ENCODE measurements at regions not wholly inside any gene's neighbourhood (a gene's known extent, or its start where the extent isn't known, plus 50 kb on each side); places are given as distances from the start of the nearest gene placed in this dataset.

- TF ChIP-seq CTCF (IDR thresholded peaks at IDR 0.05; ENCODE audit: unreplicated experiment), result no peak
- Mint-ChIP-seq H3K27ac (no peak overlapping the region), H3K4me1 (peaks cover 3% of the 10 kb centered on the region), H3K27me3 (ENCODE audit: low read depth) (no peaks in the 10 kb centered on the region), H3K36me3 (no peaks in the 10 kb centered on the region), H3K4me3 (no peak overlapping the region), H3K9me3 (peaks cover 7% of the 10 kb centered on the region)
- DNase-seq (ENCODE audit: low spot score in 2 of 2, unreplicated experiment in 2 of 2), result no peak
These were observed 1116.2 kb upstream of the EDIL3 start for GRCh38 chr5:85500869-85501268.

GRCh38 chr5:85512896-85513295, 1104.8 kb upstream of the COX7C start:
- Mint-ChIP-seq H3K27ac (no peak overlapping the region), H3K27me3 (ENCODE audit: low read depth) (no peaks in the 10 kb centered on the region), H3K36me3 (no peaks in the 10 kb centered on the region), H3K4me3 (no peak overlapping the region), H3K9me3 (peaks cover 25% of the 10 kb centered on the region), H3K4me1 (no peaks in the 10 kb centered on the region)
- no peak for DNase-seq (ENCODE audit: low spot score in 2 of 2, unreplicated experiment in 2 of 2)
- TF ChIP-seq CTCF (IDR thresholded peaks at IDR 0.05; ENCODE audit: unreplicated experiment), result no peak

- no peak for TF ChIP-seq CTCF (IDR thresholded peaks at IDR 0.05; ENCODE audit: unreplicated experiment)
These were observed 1102.2 kb upstream of the COX7C start for GRCh38 chr5:85515588-85515987.

GRCh38 chr5:85517386-85517785, 1100.4 kb upstream of the COX7C start:
- Mint-ChIP-seq H3K4me3 (no peak overlapping the region), H3K9me3 (no peaks in the 10 kb centered on the region), H3K4me1 (no peaks in the 10 kb centered on the region), H3K27me3 (ENCODE audit: low read depth) (no peaks in the 10 kb centered on the region), H3K36me3 (no peaks in the 10 kb centered on the region), H3K27ac (no peak overlapping the region)
- TF ChIP-seq CTCF (IDR thresholded peaks at IDR 0.05; ENCODE audit: unreplicated experiment), result no peak
- DNase-seq (ENCODE audit: low spot score in 2 of 2, unreplicated experiment in 2 of 2), result no peak

More at GRCh38 chr5:85515588-85515987, 1102.2 kb upstream of the COX7C start:
- Mint-ChIP-seq H3K9me3 (peaks cover 7% of the 10 kb centered on the region), H3K36me3 (no peaks in the 10 kb centered on the region), H3K4me1 (no peaks in the 10 kb centered on the region), H3K27me3 (ENCODE audit: low read depth) (no peaks in the 10 kb centered on the region), H3K4me3 (no peak overlapping the region), H3K27ac (no peak overlapping the region)
- no peak for DNase-seq (ENCODE audit: low spot score in 2 of 2, unreplicated experiment in 2 of 2)

GRCh38 chr5:85533341-85534047, 1084.2 kb upstream of the COX7C start:
- Mint-ChIP-seq H3K9me3 (no peaks in the 10 kb centered on the region), H3K4me3 (no peak overlapping the region), H3K4me1 (no peaks in the 10 kb centered on the region), H3K27me3 (ENCODE audit: low read depth) (no peaks in the 10 kb centered on the region), H3K27ac (no peak overlapping the region), H3K36me3 (no peaks in the 10 kb centered on the region)
- no peak for DNase-seq (ENCODE audit: low spot score in 2 of 2, unreplicated experiment in 2 of 2)
- TF ChIP-seq CTCF (IDR thresholded peaks at IDR 0.05; ENCODE audit: unreplicated experiment), result no peak

Measured in mesothelial cell of epicardium (in vitro differentiated cells).